ENCODE measurements at regions not wholly inside any gene's neighbourhood (a gene's known extent, or its start where the extent isn't known, plus 50 kb on each side); places are given as distances from the start of the nearest gene placed in this dataset.

- Histone ChIP-seq H3K4me1 (ENCODE audit: insufficient read depth, low read length) (peaks cover 57% of the 10 kb centered on the region), H3K9ac (ENCODE audit: low read length) (no peak overlapping the region), H3K9me3 (ENCODE audit: low read length) (no peaks in the 10 kb centered on the region), H3K36me3 (ENCODE audit: insufficient read depth, low read length) (no peaks in the 10 kb centered on the region), H3K4me3 (ENCODE audit: low read depth in 1 of 2, low read length in 2 of 2) (no peak overlapping the region), H3K27me3 (ENCODE audit: control insufficient read depth in 1 of 2, insufficient read depth in 2 of 2, low read length in 2 of 2) (no peaks in the 10 kb centered on the region), H3K27ac (ENCODE audit: low read depth, low read length) (no peak overlapping the region)
Observed at GRCh38 chr5:125413496-125414274, 667.2 kb upstream of the ZNF608 start.

GRCh38 chr5:125415126-125415525, 668.7 kb upstream of the ZNF608 start:
- H3K4me3 ChIP-seq (ENCODE audit: low read depth in 1 of 2, low read length in 2 of 2) = no peak overlapping the region
- H3K27me3 ChIP-seq (ENCODE audit: control insufficient read depth in 1 of 2, insufficient read depth in 2 of 2, low read length in 2 of 2) = no peaks in the 10 kb centered on the region
- peaks cover 42% of the 10 kb centered on the region for H3K4me1 ChIP-seq (ENCODE audit: insufficient read depth, low read length)
- no peaks in the 10 kb centered on the region for H3K36me3 ChIP-seq (ENCODE audit: insufficient read depth, low read length)
- no peaks in the 10 kb centered on the region for H3K9me3 ChIP-seq (ENCODE audit: low read length)
- H3K9ac ChIP-seq (ENCODE audit: low read length) = no peak overlapping the region
- no peak overlapping the region for H3K27ac ChIP-seq (ENCODE audit: low read depth, low read length)

- peaks cover 33% of the 10 kb centered on the region for H3K4me1 ChIP-seq (ENCODE audit: insufficient read depth, low read length)
- no peaks in the 10 kb centered on the region for H3K9me3 ChIP-seq (ENCODE audit: low read length)
- no peak overlapping the region for H3K4me3 ChIP-seq (ENCODE audit: low read depth in 1 of 2, low read length in 2 of 2)
- no peak overlapping the region for H3K9ac ChIP-seq (ENCODE audit: low read length)
- no peaks in the 10 kb centered on the region for H3K36me3 ChIP-seq (ENCODE audit: insufficient read depth, low read length)
- H3K27ac ChIP-seq (ENCODE audit: low read depth, low read length) = no peak overlapping the region
- H3K27me3 ChIP-seq (ENCODE audit: control insufficient read depth in 1 of 2, insufficient read depth in 2 of 2, low read length in 2 of 2) = no peaks in the 10 kb centered on the region
Observed at GRCh38 chr5:125416055-125416454, 669.6 kb upstream of the ZNF608 start.

GRCh38 chr5:125421006-125421405, 674.6 kb upstream of the ZNF608 start:
- no peak overlapping the region for H3K4me3 ChIP-seq (ENCODE audit: low read depth in 1 of 2, low read length in 2 of 2)
- no peaks in the 10 kb centered on the region for H3K4me1 ChIP-seq (ENCODE audit: insufficient read depth, low read length)
- H3K9me3 ChIP-seq (ENCODE audit: low read length) = no peaks in the 10 kb centered on the region
- no peaks in the 10 kb centered on the region for H3K36me3 ChIP-seq (ENCODE audit: insufficient read depth, low read length)
- no peak overlapping the region for H3K27ac ChIP-seq (ENCODE audit: low read depth, low read length)
- no peak overlapping the region for H3K9ac ChIP-seq (ENCODE audit: low read length)
- H3K27me3 ChIP-seq (ENCODE audit: control insufficient read depth in 1 of 2, insufficient read depth in 2 of 2, low read length in 2 of 2) = no peaks in the 10 kb centered on the region

GRCh38 chr5:125422342-125422741, 675.9 kb upstream of the ZNF608 start:
- Histone ChIP-seq H3K36me3 (ENCODE audit: insufficient read depth, low read length) (no peaks in the 10 kb centered on the region), H3K4me1 (ENCODE audit: insufficient read depth, low read length) (no peaks in the 10 kb centered on the region), H3K9me3 (ENCODE audit: low read length) (no peaks in the 10 kb centered on the region), H3K27me3 (ENCODE audit: control insufficient read depth in 1 of 2, insufficient read depth in 2 of 2, low read length in 2 of 2) (no peaks in the 10 kb centered on the region), H3K27ac (ENCODE audit: low read depth, low read length) (no peak overlapping the region), H3K9ac (ENCODE audit: low read length) (no peak overlapping the region), H3K4me3 (ENCODE audit: low read depth in 1 of 2, low read length in 2 of 2) (no peak overlapping the region)

GRCh38 chr5:125424402-125425141, 678.1 kb upstream of the ZNF608 start:
- H3K27ac ChIP-seq (ENCODE audit: low read depth, low read length) = no peak overlapping the region
- H3K9me3 ChIP-seq (ENCODE audit: low read length) = no peaks in the 10 kb centered on the region
- H3K4me3 ChIP-seq (ENCODE audit: low read depth in 1 of 2, low read length in 2 of 2) = no peak overlapping the region
- H3K9ac ChIP-seq (ENCODE audit: low read length) = no peak overlapping the region
- H3K27me3 ChIP-seq (ENCODE audit: control insufficient read depth in 1 of 2, insufficient read depth in 2 of 2, low read length in 2 of 2) = no peaks in the 10 kb centered on the region
- H3K4me1 ChIP-seq (ENCODE audit: insufficient read depth, low read length) = no peaks in the 10 kb centered on the region
- no peaks in the 10 kb centered on the region for H3K36me3 ChIP-seq (ENCODE audit: insufficient read depth, low read length)

GRCh38 chr5:125429498-125429897, 683.1 kb upstream of the ZNF608 start:
- no peaks in the 10 kb centered on the region for H3K36me3 ChIP-seq (ENCODE audit: insufficient read depth, low read length)
- no peak overlapping the region for H3K9ac ChIP-seq (ENCODE audit: low read length)
- H3K4me1 ChIP-seq (ENCODE audit: insufficient read depth, low read length) = peaks cover 3% of the 10 kb centered on the region
- H3K9me3 ChIP-seq (ENCODE audit: low read length) = no peaks in the 10 kb centered on the region
- H3K4me3 ChIP-seq (ENCODE audit: low read depth in 1 of 2, low read length in 2 of 2) = no peak overlapping the region
- H3K27ac ChIP-seq (ENCODE audit: low read depth, low read length) = no peak overlapping the region
- no peaks in the 10 kb centered on the region for H3K27me3 ChIP-seq (ENCODE audit: control insufficient read depth in 1 of 2, insufficient read depth in 2 of 2, low read length in 2 of 2)

GRCh38 chr5:125433457-125433856, 687.0 kb upstream of the ZNF608 start:
- no peaks in the 10 kb centered on the region for H3K27me3 ChIP-seq (ENCODE audit: control insufficient read depth in 1 of 2, insufficient read depth in 2 of 2, low read length in 2 of 2)
- no peak overlapping the region for H3K27ac ChIP-seq (ENCODE audit: low read depth, low read length)
- no peaks in the 10 kb centered on the region for H3K36me3 ChIP-seq (ENCODE audit: insufficient read depth, low read length)
- no peaks in the 10 kb centered on the region for H3K9me3 ChIP-seq (ENCODE audit: low read length)
- no peak overlapping the region for H3K9ac ChIP-seq (ENCODE audit: low read length)
- H3K4me1 ChIP-seq (ENCODE audit: insufficient read depth, low read length) = peaks cover 3% of the 10 kb centered on the region
- H3K4me3 ChIP-seq (ENCODE audit: low read depth in 1 of 2, low read length in 2 of 2) = no peak overlapping the region

- no peaks in the 10 kb centered on the region for H3K27me3 ChIP-seq (ENCODE audit: control insufficient read depth in 1 of 2, insufficient read depth in 2 of 2, low read length in 2 of 2)
- no peaks in the 10 kb centered on the region for H3K36me3 ChIP-seq (ENCODE audit: insufficient read depth, low read length)
- no peak overlapping the region for H3K27ac ChIP-seq (ENCODE audit: low read depth, low read length)
- H3K4me3 ChIP-seq (ENCODE audit: low read depth in 1 of 2, low read length in 2 of 2) = no peak overlapping the region
- H3K9me3 ChIP-seq (ENCODE audit: low read length) = peaks cover 9% of the 10 kb centered on the region
- H3K9ac ChIP-seq (ENCODE audit: low read length) = no peak overlapping the region
- H3K4me1 ChIP-seq (ENCODE audit: insufficient read depth, low read length) = no peaks in the 10 kb centered on the region
Observed at GRCh38 chr5:125439243-125439642, 692.8 kb upstream of the ZNF608 start.

- H3K36me3 ChIP-seq (ENCODE audit: insufficient read depth, low read length) = no peaks in the 10 kb centered on the region
- no peaks in the 10 kb centered on the region for H3K4me1 ChIP-seq (ENCODE audit: insufficient read depth, low read length)
- H3K9ac ChIP-seq (ENCODE audit: low read length) = no peak overlapping the region
- H3K27ac ChIP-seq (ENCODE audit: low read depth, low read length) = no peak overlapping the region
- no peak overlapping the region for H3K4me3 ChIP-seq (ENCODE audit: low read depth in 1 of 2, low read length in 2 of 2)
- peaks cover 9% of the 10 kb centered on the region for H3K9me3 ChIP-seq (ENCODE audit: low read length)
- no peaks in the 10 kb centered on the region for H3K27me3 ChIP-seq (ENCODE audit: control insufficient read depth in 1 of 2, insufficient read depth in 2 of 2, low read length in 2 of 2)
Observed at GRCh38 chr5:125440905-125441304, 694.5 kb upstream of the ZNF608 start.

GRCh38 chr5:125446986-125447385, 700.5 kb upstream of the ZNF608 start:
- H3K9ac ChIP-seq (ENCODE audit: low read length) = no peak overlapping the region
- no peaks in the 10 kb centered on the region for H3K4me1 ChIP-seq (ENCODE audit: insufficient read depth, low read length)
- no peaks in the 10 kb centered on the region for H3K27me3 ChIP-seq (ENCODE audit: control insufficient read depth in 1 of 2, insufficient read depth in 2 of 2, low read length in 2 of 2)
- H3K27ac ChIP-seq (ENCODE audit: low read depth, low read length) = no peak overlapping the region
- H3K4me3 ChIP-seq (ENCODE audit: low read depth in 1 of 2, low read length in 2 of 2) = no peak overlapping the region
- no peaks in the 10 kb centered on the region for H3K36me3 ChIP-seq (ENCODE audit: insufficient read depth, low read length)
- no peaks in the 10 kb centered on the region for H3K9me3 ChIP-seq (ENCODE audit: low read length)

- Histone ChIP-seq H3K9me3 (ENCODE audit: low read length) (no peaks in the 10 kb centered on the region), H3K27ac (ENCODE audit: low read depth, low read length) (no peak overlapping the region), H3K36me3 (ENCODE audit: insufficient read depth, low read length) (no peaks in the 10 kb centered on the region), H3K4me3 (ENCODE audit: low read depth in 1 of 2, low read length in 2 of 2) (no peak overlapping the region), H3K9ac (ENCODE audit: low read length) (no peak overlapping the region), H3K27me3 (ENCODE audit: control insufficient read depth in 1 of 2, insufficient read depth in 2 of 2, low read length in 2 of 2) (no peaks in the 10 kb centered on the region), H3K4me1 (ENCODE audit: insufficient read depth, low read length) (no peaks in the 10 kb centered on the region)
Observed at GRCh38 chr5:125450771-125451170, 704.3 kb upstream of the ZNF608 start.

All from muscle layer of colon (tissue), 2 donors.